ENCODE measurements at regions not wholly inside any gene's neighbourhood (a gene's known extent, or its start where the extent isn't known, plus 50 kb on each side); places are given as distances from the start of the nearest gene placed in this dataset.

DNA sequence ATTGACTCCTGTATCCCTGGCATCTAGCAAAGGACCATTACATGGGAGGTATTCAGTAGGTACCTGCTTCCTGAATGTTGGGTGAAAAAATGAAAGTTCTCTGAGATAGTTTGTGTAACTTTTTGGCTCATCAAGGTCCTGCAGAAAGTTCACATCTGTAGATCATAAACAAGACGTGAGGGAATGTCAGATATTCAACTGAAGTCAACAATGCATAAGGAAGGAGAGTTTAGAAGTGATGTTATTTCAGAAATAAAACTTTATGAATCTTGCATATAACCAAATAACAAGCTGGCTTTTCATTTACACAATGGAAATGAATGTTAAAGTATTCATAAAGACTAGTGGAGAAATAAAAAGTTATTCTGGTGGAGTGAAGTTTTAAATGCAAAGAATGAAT, 73.4 kb upstream of the RBMS3 start:
- TF ChIP-seq, protein P1, sequence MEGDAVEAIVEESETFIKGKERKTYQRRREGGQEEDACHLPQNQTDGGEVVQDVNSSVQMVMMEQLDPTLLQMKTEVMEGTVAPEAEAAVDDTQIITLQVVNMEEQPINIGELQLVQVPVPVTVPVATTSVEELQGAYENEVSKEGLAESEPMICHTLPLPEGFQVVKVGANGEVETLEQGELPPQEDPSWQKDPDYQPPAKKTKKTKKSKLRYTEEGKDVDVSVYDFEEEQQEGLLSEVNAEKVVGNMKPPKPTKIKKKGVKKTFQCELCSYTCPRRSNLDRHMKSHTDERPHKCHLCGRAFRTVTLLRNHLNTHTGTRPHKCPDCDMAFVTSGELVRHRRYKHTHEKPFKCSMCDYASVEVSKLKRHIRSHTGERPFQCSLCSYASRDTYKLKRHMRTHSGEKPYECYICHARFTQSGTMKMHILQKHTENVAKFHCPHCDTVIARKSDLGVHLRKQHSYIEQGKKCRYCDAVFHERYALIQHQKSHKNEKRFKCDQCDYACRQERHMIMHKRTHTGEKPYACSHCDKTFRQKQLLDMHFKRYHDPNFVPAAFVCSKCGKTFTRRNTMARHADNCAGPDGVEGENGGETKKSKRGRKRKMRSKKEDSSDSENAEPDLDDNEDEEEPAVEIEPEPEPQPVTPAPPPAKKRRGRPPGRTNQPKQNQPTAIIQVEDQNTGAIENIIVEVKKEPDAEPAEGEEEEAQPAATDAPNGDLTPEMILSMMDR (IDR thresholded peaks at IDR 0.05) = no peak
- TF ChIP-seq POLR2A (IDR thresholded peaks at IDR 0.05) (no peak), POLR2AphosphoS5 (IDR thresholded peaks at IDR 0.05) (no peak)

Data from transverse colon (tissue), 4 donors.